Nephron progenitor cell (in vitro differentiated cells): ENCODE measurements at regions not wholly inside any gene's neighbourhood (a gene's known extent, or its start where the extent isn't known, plus 50 kb on each side); places are given as distances from the start of the nearest gene placed in this dataset.

Experiments used
- DNase-seq: peaks from one replicate; pipeline ENCODE4 v3.0.0; 2021
- H3K27ac Mint-ChIP-seq: 2 replicates; pipeline ENCODE4 v1.8.0; 2021; ENCODE audit warnings: mild to moderate bottlenecking, moderate library complexity, mixed read lengths
- H3K27me3 Mint-ChIP-seq: 2 replicates; pipeline ENCODE4 v1.8.0; 2021; ENCODE audit warnings: mild to moderate bottlenecking, low read depth, mixed read lengths; ENCODE audit not compliant: poor library complexity
- H3K36me3 Mint-ChIP-seq: 2 replicates; pipeline ENCODE4 v1.8.0; 2021; ENCODE audit warnings: low read depth, mixed read lengths
- H3K4me1 Mint-ChIP-seq: 2 replicates; pipeline ENCODE4 v1.8.0; 2021; ENCODE audit warnings: mixed read lengths
- H3K4me3 Mint-ChIP-seq: 2 replicates; pipeline ENCODE4 v1.8.0; 2021; ENCODE audit warnings: mild to moderate bottlenecking, moderate library complexity, mixed read lengths
- H3K9me3 Mint-ChIP-seq: 2 replicates; pipeline ENCODE4 v1.8.0; 2021; ENCODE audit warnings: mild to moderate bottlenecking, moderate library complexity, mixed read lengths
- CTCF ChIP-seq: fragments of 200-600 bp; sonication (generic); IDR thresholded peaks from 2 replicates; pipeline ENCODE4 v1.5.0; 2021; ENCODE audit warnings: antibody characterized with exemption

GRCh38 chr20:10724449-10725173 is 50.8 kb upstream of the JAG1 start:
- Mint-ChIP-seq H3K36me3 (no peaks in the 10 kb centered on the region), H3K4me3 (no peak overlapping the region), H3K4me1 (peaks cover 45% of the 10 kb centered on the region), H3K27me3 (peaks cover 7% of the 10 kb centered on the region), H3K27ac (no peak overlapping the region), H3K9me3 (peaks cover 6% of the 10 kb centered on the region)
- no peak for TF ChIP-seq CTCF
- no peak for DNase-seq

GRCh38 chr20:10728873-10729670 is 55.3 kb upstream of the JAG1 start:
- H3K27ac Mint-ChIP-seq: peak overlapping the region; percentile 65
- peaks cover 6% of the 10 kb centered on the region for H3K27me3 Mint-ChIP-seq
- no peaks in the 10 kb centered on the region for H3K36me3 Mint-ChIP-seq
- DNase-seq: no peak
- peaks cover 14% of the 10 kb centered on the region for H3K4me1 Mint-ChIP-seq
- TF ChIP-seq CTCF: no peak
- H3K9me3 Mint-ChIP-seq: peaks cover 14% of the 10 kb centered on the region
- no peak overlapping the region for H3K4me3 Mint-ChIP-seq

DNA sequence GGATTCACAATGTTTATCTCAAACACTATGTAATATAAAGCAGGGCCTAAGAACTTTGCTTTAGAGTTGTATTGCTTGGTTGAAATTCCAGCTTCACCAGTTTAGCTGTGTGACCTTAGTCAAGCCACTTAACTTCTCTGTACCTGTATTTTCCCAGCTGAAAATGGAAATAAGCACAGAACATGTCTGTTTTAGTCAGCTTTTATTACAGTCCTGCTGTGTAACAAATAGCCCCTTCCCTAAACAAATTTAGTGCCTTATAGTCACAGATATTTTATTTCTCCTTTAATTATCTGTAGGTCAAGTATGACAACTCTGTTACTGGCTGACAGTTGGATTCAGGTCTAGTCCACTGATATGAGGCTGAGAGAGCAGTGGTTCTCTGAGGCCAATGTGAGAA is 56.0 kb upstream of the JAG1 start:
- peaks cover 11% of the 10 kb centered on the region for H3K4me1 Mint-ChIP-seq

DNA sequence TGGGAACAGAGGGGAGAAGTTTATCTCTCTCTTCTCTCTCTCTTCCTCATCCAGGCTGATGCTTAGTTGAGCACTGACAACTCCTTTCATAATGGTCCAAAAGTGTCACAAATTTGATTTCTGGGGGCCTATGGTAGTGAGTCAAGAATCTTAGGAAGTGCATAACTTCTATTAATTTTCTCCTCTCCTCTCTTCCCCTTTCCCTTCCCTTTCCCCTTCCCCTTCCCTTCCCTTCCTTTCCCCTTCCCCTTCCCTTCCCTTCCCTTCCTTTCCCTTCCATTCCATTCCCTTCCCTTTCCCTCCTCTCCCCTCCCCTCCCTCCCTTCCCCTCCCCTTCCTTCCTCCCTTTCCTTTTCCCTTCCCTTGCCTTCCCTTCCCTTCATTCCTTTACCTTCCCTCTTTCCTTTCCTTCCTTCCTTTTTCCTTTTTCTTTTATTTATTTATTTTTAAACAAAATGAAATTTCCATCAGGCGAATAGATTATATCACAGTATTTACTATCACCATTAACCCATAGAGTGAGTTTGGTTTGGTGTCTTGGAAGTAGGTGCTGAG is 56.9 kb upstream of the JAG1 start:
- H3K27me3 Mint-ChIP-seq: peaks cover 3% of the 10 kb centered on the region
- DNase-seq: no peak
- peaks cover 14% of the 10 kb centered on the region for H3K9me3 Mint-ChIP-seq
- no peak overlapping the region for H3K4me3 Mint-ChIP-seq
- no peak overlapping the region for H3K27ac Mint-ChIP-seq
- H3K36me3 Mint-ChIP-seq: no peaks in the 10 kb centered on the region
- H3K4me1 Mint-ChIP-seq: peaks cover 19% of the 10 kb centered on the region
- TF ChIP-seq CTCF: no peak

More for the DNA sequence above, 56.0 kb upstream of the JAG1 start:
- H3K4me3 Mint-ChIP-seq: no peak overlapping the region
- no peak for TF ChIP-seq CTCF
- H3K36me3 Mint-ChIP-seq: no peaks in the 10 kb centered on the region
- peaks cover 14% of the 10 kb centered on the region for H3K9me3 Mint-ChIP-seq
- no peak overlapping the region for H3K27ac Mint-ChIP-seq
- H3K27me3 Mint-ChIP-seq: peaks cover 6% of the 10 kb centered on the region
- DNase-seq: no peak

- Mint-ChIP-seq H3K9me3 (peaks cover 14% of the 10 kb centered on the region), H3K4me3 (no peak overlapping the region), H3K4me1 (peaks cover 21% of the 10 kb centered on the region), H3K36me3 (no peaks in the 10 kb centered on the region), H3K27me3 (peaks cover 3% of the 10 kb centered on the region), H3K27ac (no peak overlapping the region)
- TF ChIP-seq CTCF: no peak
- no peak for DNase-seq
Observed at GRCh38 chr20:10731190-10731965, 57.6 kb upstream of the JAG1 start.
